Uterus (tissue), 3 donors: ENCODE measurements at regions not wholly inside any gene's neighbourhood (a gene's known extent, or its start where the extent isn't known, plus 50 kb on each side); places are given as distances from the start of the nearest gene placed in this dataset.

Experiments used
- DNase-seq, 2 donors: peaks; one replicate each; pipeline ENCODE4 v3.0.0-alpha.2; 2019 to 2020
- H3K27ac ChIP-seq, 2 donors: fragments of 200-600 bp; sonication (generic); 1 replicate in 1 of 2; 2 replicates in 1 of 2; pipeline ENCODE4 v1.5.1; 2016 to 2018
- H3K27me3 ChIP-seq, 2 donors: fragments of 200-600 bp; sonication (generic); one replicate each; pipeline ENCODE4 v1.5.1; 2018 to 2019; ENCODE audit warnings: control low read depth in 1 of 2
- H3K36me3 ChIP-seq, 2 donors: fragments of 200-600 bp; sonication (generic); one replicate each; pipeline ENCODE4 v1.5.1; 2019; ENCODE audit warnings: control low read depth in 1 of 2
- H3K4me1 ChIP-seq, 2 donors: fragments of 200-600 bp; sonication (generic); one replicate each; pipeline ENCODE4 v1.5.1; 2018 to 2019; ENCODE audit warnings: control low read depth in 1 of 2
- H3K4me3 ChIP-seq, 2 donors: fragments of 200-600 bp; sonication (generic); 1 replicate in 1 of 2; 2 replicates in 1 of 2; pipeline ENCODE4 v1.5.1; 2018 to 2019; ENCODE audit warnings: mild to moderate bottlenecking in 1 of 2
- H3K9me3 ChIP-seq, 2 donors: fragments of 200-600 bp; sonication (generic); one replicate each; pipeline ENCODE4 v1.5.1; 2019; ENCODE audit warnings: control low read depth in 1 of 2
- POLR2A ChIP-seq, 2 donors: fragments of 450-650 bp; IDR thresholded peaks; one replicate each; pipeline ENCODE4 v1.6.1; 2016; ENCODE audit warnings: antibody characterized with exemption in 2 of 2, mild to moderate bottlenecking in 1 of 2, moderate library complexity in 1 of 2
- intact Hi-C: fragments of 100-400 bp; cut with DNase I; formaldehyde crosslinking; loops from one replicate; pipeline ENCODE4 v1.15.1; 2023; ENCODE audit warnings: low total_unique reads
- TF ChIP-seq, protein P1 (sequence below), 4 experiments: fragments of 200-600 bp in 2 of 4; fragments of 450-650 bp in 2 of 4; sonication (generic) in 2 of 4; IDR thresholded peaks; one replicate each; pipeline ENCODE4 v1.5.1; 2016 to 2019; ENCODE audit warnings: antibody characterized with exemption in 4 of 4, mild to moderate bottlenecking in 2 of 4, moderate library complexity in 1 of 4
- donor health status: DM: yes; HTN: yes; CAD: no.

DNA sequence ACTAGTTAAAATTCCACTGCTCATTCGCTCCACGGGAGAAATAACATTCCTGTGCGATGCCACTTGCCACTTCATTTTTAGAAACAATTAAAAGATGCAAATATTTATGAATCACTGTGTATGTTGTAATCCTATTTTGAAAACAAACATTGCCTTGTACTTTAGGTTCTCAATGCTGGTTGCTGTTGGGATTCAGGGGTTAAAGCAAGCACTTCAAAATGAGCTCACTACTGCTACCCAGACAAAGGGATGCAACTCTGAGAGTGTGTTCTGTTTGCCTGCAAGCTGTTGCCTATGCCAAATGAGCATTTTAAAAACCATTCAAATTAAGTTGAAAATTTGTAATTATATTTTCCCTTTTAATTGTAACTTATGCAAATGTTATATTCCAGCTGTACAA lies 87.5 kb downstream of the RWDD3 start:
- Histone ChIP-seq H3K27ac (no peak overlapping the region), H3K27me3 (no peaks in the 10 kb centered on the region), H3K9me3 (no peaks in the 10 kb centered on the region), H3K4me1 (no peaks in the 10 kb centered on the region), H3K36me3 (no peaks in the 10 kb centered on the region), H3K4me3 (no peak overlapping the region)
- TF ChIP-seq, protein P1, sequence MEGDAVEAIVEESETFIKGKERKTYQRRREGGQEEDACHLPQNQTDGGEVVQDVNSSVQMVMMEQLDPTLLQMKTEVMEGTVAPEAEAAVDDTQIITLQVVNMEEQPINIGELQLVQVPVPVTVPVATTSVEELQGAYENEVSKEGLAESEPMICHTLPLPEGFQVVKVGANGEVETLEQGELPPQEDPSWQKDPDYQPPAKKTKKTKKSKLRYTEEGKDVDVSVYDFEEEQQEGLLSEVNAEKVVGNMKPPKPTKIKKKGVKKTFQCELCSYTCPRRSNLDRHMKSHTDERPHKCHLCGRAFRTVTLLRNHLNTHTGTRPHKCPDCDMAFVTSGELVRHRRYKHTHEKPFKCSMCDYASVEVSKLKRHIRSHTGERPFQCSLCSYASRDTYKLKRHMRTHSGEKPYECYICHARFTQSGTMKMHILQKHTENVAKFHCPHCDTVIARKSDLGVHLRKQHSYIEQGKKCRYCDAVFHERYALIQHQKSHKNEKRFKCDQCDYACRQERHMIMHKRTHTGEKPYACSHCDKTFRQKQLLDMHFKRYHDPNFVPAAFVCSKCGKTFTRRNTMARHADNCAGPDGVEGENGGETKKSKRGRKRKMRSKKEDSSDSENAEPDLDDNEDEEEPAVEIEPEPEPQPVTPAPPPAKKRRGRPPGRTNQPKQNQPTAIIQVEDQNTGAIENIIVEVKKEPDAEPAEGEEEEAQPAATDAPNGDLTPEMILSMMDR (IDR thresholded peaks at IDR 0.05), result no peak
- TF ChIP-seq POLR2A (IDR thresholded peaks at IDR 0.05), result no peak
- DNase-seq, result no peak
- intact Hi-C loops, result no loop called here

DNA sequence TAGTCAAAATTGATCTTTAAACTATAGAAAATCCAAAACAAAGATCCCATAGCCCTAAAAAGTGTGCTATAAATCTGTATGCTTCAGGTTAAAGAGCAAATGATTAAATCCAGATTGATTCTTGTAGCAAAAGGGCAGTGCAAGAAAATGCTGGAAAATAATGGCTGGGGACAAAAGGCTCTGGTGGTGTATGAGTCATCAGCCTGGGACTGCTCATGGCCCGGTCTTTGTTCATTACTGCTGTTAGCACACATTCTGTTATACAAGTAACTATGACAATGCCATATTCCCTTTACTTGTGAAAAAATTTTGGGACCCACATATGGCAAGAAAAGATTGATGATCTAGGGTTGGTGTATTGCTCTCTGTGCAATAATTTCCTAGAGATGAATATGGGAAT lies 89.1 kb downstream of the RWDD3 start:
- TF ChIP-seq, protein P1 (IDR thresholded peaks at IDR 0.05), result no peak
- no peak for TF ChIP-seq POLR2A (IDR thresholded peaks at IDR 0.05)
- no peak overlapping the region for H3K27ac ChIP-seq
- H3K27me3 ChIP-seq, result no peaks in the 10 kb centered on the region
- no peaks in the 10 kb centered on the region for H3K36me3 ChIP-seq
- no peak for DNase-seq
- no peak overlapping the region for H3K4me3 ChIP-seq
- intact Hi-C loops, result no loop called here
- no peaks in the 10 kb centered on the region for H3K4me1 ChIP-seq
- H3K9me3 ChIP-seq, result no peaks in the 10 kb centered on the region

GRCh38 chr1:95325349-95325748 lies 91.3 kb downstream of the RWDD3 start:
- TF ChIP-seq POLR2A (IDR thresholded peaks at IDR 0.05), result no peak
- TF ChIP-seq, protein P1 (IDR thresholded peaks at IDR 0.05), result no peak

DNA sequence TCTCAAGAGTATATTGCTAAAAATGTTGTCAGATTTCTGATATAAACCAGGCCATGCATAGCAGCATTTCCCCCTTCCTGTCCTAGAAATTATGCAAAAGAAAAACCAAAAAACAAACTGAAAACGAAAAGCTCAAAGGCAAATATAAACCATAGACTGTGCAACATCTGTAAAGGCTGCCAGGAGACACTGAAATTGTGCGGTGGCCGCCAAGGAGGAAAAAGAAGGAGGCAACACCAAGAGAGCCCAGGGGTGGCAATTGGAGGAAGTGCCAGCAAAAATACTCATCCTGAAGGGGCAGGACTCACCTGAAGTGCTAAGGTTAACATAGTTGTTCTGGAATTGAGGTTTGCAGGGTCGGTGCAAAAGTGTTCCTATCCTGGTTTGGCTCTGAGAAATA lies 92.0 kb downstream of the RWDD3 start:
- TF ChIP-seq, protein P1 (IDR thresholded peaks at IDR 0.05), result no peak
- TF ChIP-seq POLR2A (IDR thresholded peaks at IDR 0.05), result no peak
- Histone ChIP-seq H3K4me1 (no peaks in the 10 kb centered on the region), H3K4me3 (no peak overlapping the region), H3K27ac (no peak overlapping the region), H3K27me3 (no peaks in the 10 kb centered on the region), H3K36me3 (no peaks in the 10 kb centered on the region), H3K9me3 (no peaks in the 10 kb centered on the region)
- intact Hi-C loops, result no loop called here
- DNase-seq, result no peak

More at GRCh38 chr1:95325349-95325748, 91.3 kb downstream of the RWDD3 start:
- Histone ChIP-seq H3K27me3 (no peaks in the 10 kb centered on the region), H3K9me3 (no peaks in the 10 kb centered on the region), H3K4me3 (no peak overlapping the region), H3K27ac (no peak overlapping the region), H3K36me3 (no peaks in the 10 kb centered on the region), H3K4me1 (no peaks in the 10 kb centered on the region)
- DNase-seq, result no peak
- intact Hi-C loops, result no loop called here

DNA sequence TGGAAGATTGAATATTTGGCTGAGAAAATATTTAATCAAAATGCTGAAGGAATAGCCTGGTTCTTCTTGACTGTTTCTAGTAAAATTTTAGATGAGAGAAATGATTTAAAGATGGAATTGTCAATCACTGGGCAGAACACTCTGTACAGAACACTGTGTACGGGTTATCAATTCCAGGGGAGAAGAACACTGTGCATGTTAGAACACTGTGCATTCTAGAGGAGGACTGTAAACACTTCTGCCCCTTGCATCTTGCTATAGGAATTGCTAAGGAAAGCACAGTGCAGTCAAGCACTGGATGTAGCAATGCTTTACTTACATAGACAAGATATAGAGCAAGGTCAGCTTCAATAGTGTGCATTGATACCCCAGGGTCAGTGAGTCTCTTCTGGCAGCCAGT lies 98.7 kb downstream of the RWDD3 start:
- no peak for TF ChIP-seq POLR2A (IDR thresholded peaks at IDR 0.05)
- TF ChIP-seq, protein P1 (IDR thresholded peaks at IDR 0.05), result no peak
- Histone ChIP-seq H3K27ac (no peak overlapping the region), H3K9me3 (no peaks in the 10 kb centered on the region), H3K4me3 (no peak overlapping the region), H3K27me3 (no peaks in the 10 kb centered on the region), H3K36me3 (no peaks in the 10 kb centered on the region), H3K4me1 (no peaks in the 10 kb centered on the region)
- DNase-seq, result no peak
- intact Hi-C loops, result no loop called here
